Esophagus squamous epithelium (tissue), 4 donors: ENCODE measurements at regions not wholly inside any gene's neighbourhood (a gene's known extent, or its start where the extent isn't known, plus 50 kb on each side); places are given as distances from the start of the nearest gene placed in this dataset.

Source experiments
- CTCF ChIP-seq, 6 experiments: fragments of 450-650 bp in 4 of 6; fragments of 200-600 bp in 2 of 6; sonication (generic) in 2 of 6; IDR thresholded peaks; one replicate each; pipeline ENCODE4 v1.5.1; 2016 to 2019; ENCODE audit warnings: antibody characterized with exemption in 6 of 6, mild to moderate bottlenecking in 4 of 6, moderate library complexity in 4 of 6
- POLR2A ChIP-seq, 4 donors: fragments of 450-650 bp; IDR thresholded peaks; one replicate each; pipeline ENCODE4 v1.6.1; 2017; ENCODE audit warnings: antibody characterized with exemption in 4 of 4, mild to moderate bottlenecking in 4 of 4, moderate library complexity in 3 of 4

GRCh38 chr5:9956725-9957124 is 293.0 kb downstream of the ATPSCKMT start:
- TF ChIP-seq POLR2A (IDR thresholded peaks at IDR 0.05) (no peak), CTCF (IDR thresholded peaks at IDR 0.05) (no peak)
